Medulla oblongata (tissue), 1 donor: ENCODE measurements at regions not wholly inside any gene's neighbourhood (a gene's known extent, or its start where the extent isn't known, plus 50 kb on each side); places are given as distances from the start of the nearest gene placed in this dataset.
A peak's percentile ranks its signal among the peaks of the same experiment; 100 is the strongest.

Experiments used
- DNase-seq: peaks from one replicate; pipeline ENCODE4 v3.0.0-alpha.2; 2015; ENCODE audit errors: extremely low spot score

- DNase-seq: no peak
These were observed 147.8 kb upstream of the MAX start for GRCh38 chr14:65250162-65250495.

GRCh38 chr14:65251213-65251612 lies 148.9 kb upstream of the MAX start:
- DNase-seq: no peak

GRCh38 chr14:65252482-65253255 lies 150.4 kb upstream of the MAX start:
- no peak for DNase-seq

GRCh38 chr14:65255029-65255545 lies 152.8 kb upstream of the MAX start:
- no peak for DNase-seq

GRCh38 chr14:65255583-65256461 lies 153.5 kb upstream of the MAX start:
- DNase-seq: no peak

DNA sequence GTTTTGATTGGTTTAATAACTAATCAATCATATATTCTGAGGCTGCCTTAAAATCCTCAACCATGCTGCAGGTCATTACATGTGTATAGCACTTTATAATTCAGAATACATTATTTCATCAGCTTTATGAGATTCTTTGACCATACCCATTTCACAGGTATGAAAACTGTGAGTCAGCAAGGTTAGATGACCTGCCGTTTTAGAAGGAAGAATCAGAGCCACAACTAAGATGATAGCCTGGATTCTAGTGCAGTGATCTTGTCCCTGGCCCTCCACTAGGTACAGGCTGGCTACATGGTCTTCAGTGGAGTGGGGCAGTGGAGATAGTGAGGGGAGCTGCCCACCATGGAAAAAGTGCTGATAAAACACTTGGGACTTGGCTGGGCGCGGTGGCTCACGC lies 154.4 kb upstream of the MAX start:
- DNase-seq: no peak

GRCh38 chr14:65257425-65257824 lies 155.1 kb upstream of the FUT8 start:
- no peak for DNase-seq

GRCh38 chr14:65258391-65258790 lies 154.1 kb upstream of the FUT8 start:
- no peak for DNase-seq

DNA sequence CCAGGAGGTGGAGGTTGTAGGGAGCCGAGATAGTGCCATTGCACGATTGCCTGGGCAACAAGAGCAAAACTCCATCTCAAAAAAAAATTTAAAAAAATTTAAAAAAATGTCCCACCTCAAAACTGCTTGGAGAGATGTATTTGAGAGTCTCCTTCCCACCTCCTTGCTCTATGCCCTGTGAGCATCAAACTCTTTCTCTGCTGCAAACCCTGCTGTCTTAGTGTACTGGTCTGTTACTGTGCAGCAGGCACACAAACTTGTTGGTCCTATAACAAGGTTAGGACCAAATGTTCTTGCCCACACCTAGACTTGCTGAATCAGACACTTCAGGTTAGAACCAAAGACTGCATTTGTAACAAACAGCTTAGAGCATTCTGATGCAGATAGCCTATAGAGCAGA lies 153.5 kb upstream of the FUT8 start:
- DNase-seq: no peak

- no peak for DNase-seq
These were observed 151.7 kb upstream of the FUT8 start for GRCh38 chr14:65260786-65261185.

DNA sequence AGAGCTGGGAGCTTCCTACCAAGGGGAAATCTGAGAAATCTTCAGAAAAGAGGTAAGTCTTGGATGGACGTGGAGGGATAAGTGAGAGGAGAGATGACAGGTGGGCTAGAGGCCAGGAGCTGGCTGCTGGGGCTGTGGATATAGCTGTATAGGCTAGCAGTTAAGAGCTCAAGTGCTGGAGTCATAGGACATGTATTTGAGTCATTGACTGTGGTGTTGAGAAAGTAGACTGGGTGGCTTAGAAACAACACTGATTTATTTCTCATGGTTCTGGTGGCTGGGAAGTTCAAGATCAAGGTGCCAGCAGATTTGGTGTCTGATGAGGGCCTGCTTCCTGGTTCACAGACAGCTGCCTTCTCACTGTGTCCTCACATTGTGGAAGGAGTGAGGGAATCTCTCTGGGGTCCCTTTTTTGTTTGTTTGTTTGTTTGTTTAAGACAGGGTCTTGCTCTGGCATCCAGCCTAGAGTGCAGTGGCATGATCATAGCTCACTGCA lies 151.1 kb upstream of the FUT8 start:
- DNase-seq: no peak

GRCh38 chr14:65261946-65262345 lies 150.6 kb upstream of the FUT8 start:
- no peak for DNase-seq

- DNase-seq: no peak
These were observed 149.2 kb upstream of the FUT8 start for GRCh38 chr14:65263177-65263788.

DNA sequence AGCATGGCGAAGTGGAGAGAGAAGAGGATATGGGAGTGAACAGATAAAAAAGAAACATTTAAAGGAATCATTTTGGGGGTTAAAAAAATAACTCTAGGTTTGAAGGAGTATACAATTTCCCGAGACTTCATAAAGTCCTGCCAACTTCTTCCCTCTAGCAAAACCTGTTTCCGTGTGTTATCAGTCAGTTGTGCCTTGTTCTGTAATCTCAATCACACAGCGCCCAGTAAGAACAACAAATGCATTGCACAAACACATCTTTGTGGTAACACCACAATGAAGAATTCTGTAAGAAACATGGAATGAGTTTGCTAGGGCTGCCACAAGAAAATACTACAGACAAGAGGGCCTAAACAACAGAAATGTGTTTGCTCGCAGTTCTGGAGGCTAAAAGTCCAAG lies 144.7 kb upstream of the FUT8 start:
- no peak for DNase-seq

GRCh38 chr14:65268594-65268993 lies 143.9 kb upstream of the FUT8 start:
- DNase-seq: no peak

- DNase-seq: no peak
These were observed 142.8 kb upstream of the FUT8 start for GRCh38 chr14:65269732-65270131.

DNA sequence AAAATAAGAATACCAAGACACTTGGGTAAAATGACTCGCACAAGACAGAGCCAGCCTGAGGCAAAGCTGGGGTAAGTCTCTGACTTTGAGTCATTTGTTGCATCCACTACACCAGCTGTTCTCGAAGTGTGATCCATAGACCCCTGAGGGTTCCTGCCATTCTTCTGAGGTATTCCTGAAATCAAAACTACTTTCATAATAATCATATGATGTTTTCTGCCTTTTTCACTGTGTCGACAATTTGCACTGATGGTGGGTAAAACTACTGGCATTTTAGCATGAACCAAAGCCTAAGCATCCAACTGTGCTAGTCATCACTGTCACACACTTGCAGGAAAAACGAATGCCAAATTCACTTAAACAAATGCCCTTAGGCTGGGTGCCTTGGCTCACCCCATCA lies 135.5 kb upstream of the FUT8 start:
- no peak for DNase-seq

DNA sequence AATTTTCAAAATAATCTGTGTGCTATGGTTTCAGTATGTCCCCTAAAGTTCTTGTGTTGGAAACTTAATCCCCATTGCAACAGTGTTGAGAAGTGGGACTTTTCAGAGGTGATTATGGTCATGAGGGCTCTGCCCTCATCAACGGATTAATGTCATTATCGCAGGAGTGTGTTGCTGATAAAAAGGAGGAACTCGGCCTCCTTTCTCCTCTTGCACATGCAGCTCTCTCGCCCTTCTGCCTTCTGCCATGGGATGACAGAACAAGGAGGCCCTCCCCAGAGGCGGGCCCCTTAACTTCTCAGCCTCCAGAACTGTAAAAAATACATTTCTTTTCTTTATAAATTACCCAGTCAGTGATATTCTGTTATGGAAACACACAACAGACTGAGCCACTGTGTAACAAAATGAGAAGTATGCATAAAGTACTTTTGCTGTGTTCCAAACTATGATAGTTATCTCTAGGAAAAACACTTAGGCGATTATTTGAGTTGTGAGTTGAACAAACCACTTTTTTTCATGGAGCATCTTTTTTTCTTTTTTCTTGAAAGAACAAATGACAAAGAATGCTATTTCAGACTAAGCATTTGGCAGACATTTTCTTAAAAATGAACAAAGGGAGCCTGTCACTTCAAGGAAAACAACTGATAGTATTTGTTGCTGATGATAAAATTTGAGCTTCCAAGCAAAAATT lies 134.8 kb upstream of the FUT8 start:
- peak; percentile 62 for DNase-seq

DNA sequence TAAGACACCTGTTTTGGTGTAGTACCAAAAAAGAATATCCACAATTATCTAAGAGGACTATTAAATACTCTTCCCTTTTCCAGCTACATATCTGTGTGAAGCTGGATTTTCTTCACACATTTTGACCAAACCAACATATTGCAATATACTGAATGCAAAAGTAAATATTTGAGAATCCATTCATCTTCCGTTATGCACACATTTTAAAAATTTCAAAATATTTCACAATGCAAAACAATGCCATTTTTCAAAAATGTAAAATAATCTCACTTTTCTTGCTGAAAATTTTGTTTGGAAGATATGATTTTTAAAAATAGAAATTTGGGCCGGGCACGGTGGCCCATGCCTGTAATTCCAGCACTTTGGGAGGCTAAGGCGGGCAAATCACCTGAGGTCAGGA lies 133.9 kb upstream of the FUT8 start:
- DNase-seq: no peak

- DNase-seq: no peak
These were observed 133.0 kb upstream of the FUT8 start for GRCh38 chr14:65279510-65279909.

GRCh38 chr14:65279958-65280357 lies 132.6 kb upstream of the FUT8 start:
- no peak for DNase-seq

DNA sequence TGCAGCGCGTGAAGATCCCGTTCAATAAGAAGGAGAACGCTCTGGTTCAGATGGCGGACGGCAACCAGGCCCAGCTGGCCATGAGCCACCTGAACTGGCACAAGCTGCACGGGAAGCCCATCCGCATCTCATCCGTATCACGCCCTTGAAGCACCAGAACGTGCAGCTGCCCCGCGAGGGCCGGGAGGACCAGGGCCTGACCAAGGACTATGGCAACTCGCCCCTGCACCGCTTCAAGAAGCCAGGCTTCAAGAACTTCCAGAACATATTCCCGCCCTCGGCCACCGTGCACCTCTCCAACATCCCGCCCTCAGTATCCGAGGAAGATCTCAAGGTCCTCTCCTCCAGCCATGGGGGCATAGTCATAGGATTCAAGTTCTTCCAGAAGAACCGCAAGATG lies 131.9 kb upstream of the FUT8 start:
- no peak for DNase-seq
